SK-N-SH (cell line): ENCODE measurements at regions not wholly inside any gene's neighbourhood (a gene's known extent, or its start where the extent isn't known, plus 50 kb on each side); places are given as distances from the start of the nearest gene placed in this dataset.
"Not testable (repeated sequence)": the region's sequence is repeated elsewhere in the genome, so short reads cannot be mapped to it uniquely, and the experiment has no call there.

ENCODE experiments used
- CTCF ChIP-seq: fragments of 200-600 bp; sonication (generic); IDR thresholded peaks from 2 replicates; pipeline ENCODE4 v1.6.1; 2017; ENCODE audit warnings: antibody characterized with exemption, mild to moderate bottlenecking, moderate library complexity
- RAD21 ChIP-seq: IDR thresholded peaks from 2 replicates; pipeline ENCODE4 v1.6.1; 2012; ENCODE audit warnings: mild to moderate bottlenecking, low read length
- RFX5 ChIP-seq: IDR thresholded peaks from 2 replicates; pipeline ENCODE4 v1.6.1; 2012; ENCODE audit warnings: mild to moderate bottlenecking, improper control_type of control experiment, low read length

- not testable (repeated sequence) for TF ChIP-seq RFX5, RAD21, CTCF
These were observed 361.1 kb downstream of the SRGAP2C start for GRCh38 chr1:121545899-121546298.
